SK-N-MC (cell line): ENCODE measurements at regions not wholly inside any gene's neighbourhood (a gene's known extent, or its start where the extent isn't known, plus 50 kb on each side); places are given as distances from the start of the nearest gene placed in this dataset.

Experiments
- EZH2 ChIP-seq: fragments of 200-600 bp; sonication (generic); IDR thresholded peaks from one replicate; pipeline ENCODE4 v1.6.1; 2017; ENCODE audit warnings: antibody characterized with exemption
- FOXP2 ChIP-seq: optimal IDR thresholded peaks from 2 replicates; pipeline ENCODE3; 2011; ENCODE audit warnings: mild to moderate bottlenecking, moderate library complexity; ENCODE audit not compliant: insufficient read depth; ENCODE audit errors: extremely low read length, control extremely low read depth
- POLR2AphosphoS5 ChIP-seq: IDR thresholded peaks from 2 replicates; pipeline ENCODE4 v1.6.1; 2012; ENCODE audit warnings: mild to moderate bottlenecking, low read depth, low read length, borderline replicate concordance

- TF ChIP-seq POLR2AphosphoS5: no peak
- TF ChIP-seq EZH2: no peak
- TF ChIP-seq FOXP2: no peak
These were observed 1611.1 kb downstream of the ARAP2 start for GRCh38 chr4:34633241-34633640.
